ENCODE measurements at regions not wholly inside any gene's neighbourhood (a gene's known extent, or its start where the extent isn't known, plus 50 kb on each side); places are given as distances from the start of the nearest gene placed in this dataset.
"Not testable (repeated sequence)": the region's sequence is repeated elsewhere in the genome, so short reads cannot be mapped to it uniquely, and the experiment has no call there.

DNA sequence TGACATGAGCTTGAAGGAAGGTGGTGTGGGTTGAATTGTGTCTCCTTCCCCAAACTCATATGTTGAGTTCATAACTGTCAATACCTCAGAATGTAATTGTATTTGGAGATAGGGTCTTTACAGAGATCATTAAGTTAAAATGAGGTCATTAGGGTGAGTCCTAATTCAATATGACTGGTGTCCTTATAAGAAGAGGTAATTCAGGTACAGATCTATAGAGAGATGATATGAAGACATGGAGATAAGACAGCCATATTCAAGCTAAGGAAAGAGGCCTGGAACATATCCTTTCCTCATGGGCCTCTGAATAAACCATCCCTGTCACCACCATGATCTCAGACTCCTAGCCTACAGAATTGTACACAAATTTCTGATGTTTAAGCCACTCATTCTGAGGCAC is 514.7 kb upstream of the MGAT4C start:
- DNase-seq (ENCODE audit: low spot score): no peak

DNA sequence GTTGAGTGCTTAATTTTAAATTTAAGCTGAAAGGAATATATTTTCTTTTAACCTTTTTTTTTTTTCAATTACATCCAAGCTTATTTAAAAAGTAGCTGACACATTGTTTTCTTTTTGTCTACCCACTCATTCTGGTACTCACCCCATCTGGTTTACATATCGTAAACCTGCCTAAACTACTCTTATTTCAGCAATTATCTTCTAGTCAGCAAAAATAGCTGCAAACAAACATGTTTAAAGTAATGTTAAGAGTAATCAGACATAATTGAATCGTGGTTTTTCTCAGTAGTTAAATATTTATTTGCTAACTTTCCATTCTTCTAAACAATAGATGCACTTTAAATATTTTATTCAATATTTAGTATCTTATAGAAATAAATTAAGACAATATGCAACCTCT is 492.7 kb upstream of the MGAT4C start:
- DNase-seq (ENCODE audit: low spot score): no peak

DNA sequence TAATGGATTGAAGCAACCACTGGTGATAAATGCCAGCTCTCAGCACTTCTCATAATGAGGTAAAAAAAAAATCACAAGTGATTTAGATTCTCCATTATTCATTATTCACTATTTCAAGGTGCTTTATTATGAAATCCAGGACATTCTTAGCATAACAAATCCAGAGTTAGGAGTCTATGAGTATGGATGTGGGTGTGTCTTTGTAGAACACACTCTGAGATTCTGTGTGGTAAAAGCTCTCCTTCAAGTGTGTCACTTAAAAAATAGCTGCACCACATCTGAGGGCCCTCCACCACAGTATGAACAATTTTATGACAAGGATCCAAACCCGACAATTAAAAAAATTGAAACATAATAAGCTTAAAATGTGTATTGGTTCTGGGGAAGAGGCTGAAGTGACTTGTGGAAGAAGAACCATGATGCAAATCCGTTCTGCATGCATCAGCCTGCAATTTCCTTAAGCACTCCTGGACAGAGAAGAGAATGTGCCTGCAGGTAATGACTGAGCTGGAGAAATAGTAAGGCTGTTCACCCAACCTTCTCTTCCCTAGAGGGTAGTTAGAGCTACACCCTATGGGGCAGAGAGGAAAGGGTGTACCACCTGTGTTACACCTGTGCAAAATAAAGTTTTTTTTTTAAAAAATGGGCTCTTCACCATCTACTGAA is 488.5 kb upstream of the MGAT4C start:
- DNase-seq (ENCODE audit: low spot score): no peak

DNA sequence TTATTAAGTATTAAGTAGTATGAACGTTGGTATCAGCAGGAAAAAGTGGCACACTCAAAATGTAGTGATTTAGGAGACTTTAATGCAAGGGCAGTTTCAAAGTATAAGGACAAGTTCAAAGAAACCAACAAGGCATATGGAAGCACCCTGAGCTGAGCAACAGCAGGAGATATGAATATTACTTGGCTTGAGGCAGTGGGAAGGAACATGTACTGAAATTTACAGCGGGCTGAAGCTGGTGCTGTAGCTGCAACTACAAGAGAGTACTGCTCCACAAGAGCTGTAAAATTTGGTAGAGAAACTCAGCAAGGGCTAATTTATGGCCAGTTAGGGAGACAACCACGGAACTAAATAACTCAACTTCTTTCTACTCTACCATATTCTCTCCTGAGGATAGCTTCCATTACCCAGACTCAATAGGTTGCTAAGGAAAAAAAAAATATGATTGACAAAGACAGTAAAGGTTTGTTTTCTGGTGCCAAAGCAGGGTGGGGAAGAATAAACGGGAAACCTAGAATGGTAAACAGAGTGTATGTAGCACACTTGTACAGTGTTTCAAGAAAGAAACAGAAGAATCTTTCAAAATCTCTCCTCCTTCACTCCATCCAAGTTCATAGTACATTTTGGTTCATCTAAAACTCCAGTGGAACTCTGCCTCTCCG is 487.8 kb upstream of the MGAT4C start:
- no peak for DNase-seq (ENCODE audit: low spot score)

DNA sequence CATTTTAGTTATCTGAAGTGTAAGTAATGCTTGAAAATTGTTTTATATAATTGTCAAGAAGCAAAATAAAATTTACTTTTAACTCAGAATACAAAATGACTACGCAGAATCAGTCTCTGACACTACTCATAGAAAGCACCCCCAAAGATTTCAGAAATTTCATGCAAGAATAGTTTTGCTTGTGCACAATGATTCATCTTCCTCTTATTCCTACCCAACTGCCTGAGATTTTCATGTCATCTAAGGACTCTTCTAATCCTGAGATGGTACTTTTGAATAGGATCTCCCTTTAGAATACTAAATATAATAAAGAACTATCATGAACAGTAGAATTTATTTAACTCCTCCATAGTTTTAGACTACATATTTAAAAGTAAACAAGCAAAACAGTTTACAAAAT is 485.3 kb upstream of the MGAT4C start:
- no peak for DNase-seq (ENCODE audit: low spot score)

DNA sequence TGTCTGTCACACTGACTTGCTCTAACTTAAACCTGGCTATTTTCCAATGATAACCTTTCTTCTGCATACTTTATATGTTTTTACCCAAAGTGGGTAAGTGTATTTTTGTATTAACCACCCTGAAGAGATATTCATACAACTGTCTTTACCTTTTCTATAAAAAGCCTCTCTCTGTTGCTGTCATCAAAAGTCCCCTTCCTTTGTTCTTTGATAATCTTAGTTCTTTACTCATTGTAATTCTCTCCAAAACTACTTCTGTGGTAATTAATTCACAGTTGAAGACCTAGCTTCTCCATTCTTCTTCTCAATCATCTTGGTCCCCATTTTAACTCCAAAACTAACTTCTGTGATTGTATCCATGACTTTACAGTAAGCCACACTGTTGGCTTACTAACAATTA is 479.7 kb upstream of the MGAT4C start:
- no peak for DNase-seq (ENCODE audit: low spot score)

DNA sequence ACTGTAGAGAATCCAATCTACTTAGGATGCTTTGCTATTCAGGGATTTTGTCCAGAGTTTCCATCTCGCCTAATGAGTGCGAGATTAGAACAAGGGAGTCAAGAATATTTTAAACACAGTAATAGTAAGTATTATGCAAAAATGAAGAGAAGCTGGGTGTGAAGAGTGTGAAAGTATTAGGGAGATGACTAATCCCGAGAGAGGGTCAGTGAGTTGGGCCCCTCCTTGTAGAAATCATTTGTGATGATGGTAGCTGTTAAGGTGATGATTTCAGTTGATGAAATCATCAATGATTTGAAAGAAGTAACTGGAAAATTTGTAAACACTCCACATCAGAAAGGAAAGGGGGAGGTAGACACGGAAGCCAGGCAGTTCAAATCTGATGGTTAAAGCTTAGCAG is 478.9 kb upstream of the MGAT4C start:
- no peak for DNase-seq (ENCODE audit: low spot score)

DNA sequence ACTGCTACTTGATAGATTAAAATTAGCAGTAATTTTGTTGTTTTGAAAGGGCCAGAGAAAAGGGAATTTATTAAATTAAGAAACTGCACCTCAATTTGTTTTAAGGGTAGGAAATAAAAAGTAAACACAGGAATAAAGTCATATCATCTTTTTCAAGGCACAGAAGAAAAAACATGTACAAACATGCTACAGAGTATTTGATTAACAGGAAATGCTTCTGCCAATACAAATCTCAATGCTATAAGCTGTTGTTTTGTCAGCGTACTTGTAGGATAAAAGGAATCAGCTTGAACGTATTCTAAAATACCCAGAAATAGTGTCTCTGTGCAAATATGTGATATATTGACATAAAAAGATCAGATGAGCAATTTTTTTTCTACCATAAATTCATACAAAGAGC is 474.0 kb upstream of the MGAT4C start:
- DNase-seq (ENCODE audit: low spot score): no peak

DNA sequence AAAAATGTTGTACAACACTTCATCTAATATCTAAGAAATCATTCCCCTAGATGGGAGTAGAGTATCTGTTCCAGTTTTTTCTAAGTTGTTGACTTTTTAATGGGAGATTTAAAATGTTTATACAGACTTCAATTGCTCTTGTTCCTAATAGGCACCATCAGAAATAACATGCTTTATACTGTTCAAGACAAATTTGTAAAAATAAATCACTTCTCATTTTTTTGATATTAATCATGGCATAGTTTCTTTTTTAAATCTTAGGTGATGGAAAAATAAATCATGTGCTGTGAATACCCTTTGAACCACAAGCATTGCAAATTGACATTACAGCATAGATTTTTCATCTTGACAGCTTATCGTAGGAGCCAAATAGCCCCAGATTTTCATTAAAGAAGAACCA is 473.5 kb upstream of the MGAT4C start:
- DNase-seq (ENCODE audit: low spot score): no peak

DNA sequence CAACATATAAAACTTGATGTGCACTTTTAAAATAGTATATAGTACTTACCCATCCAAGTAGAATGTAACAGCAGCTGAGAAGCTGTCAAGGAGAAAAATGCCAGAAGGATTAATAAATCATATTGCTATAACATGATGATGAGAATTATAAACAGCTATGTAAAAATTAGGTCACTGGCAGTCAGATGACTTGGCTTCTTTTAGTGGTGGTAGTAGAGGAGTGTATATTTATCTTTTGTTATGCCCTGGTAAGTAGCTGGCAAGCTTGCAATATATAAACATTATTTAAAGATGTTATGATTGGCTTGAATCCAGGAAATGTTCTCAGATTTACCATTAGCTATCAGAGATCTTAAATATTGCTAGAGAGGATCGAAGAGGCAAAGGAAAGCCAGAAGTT is 471.0 kb upstream of the MGAT4C start:
- no peak for DNase-seq (ENCODE audit: low spot score)

DNA sequence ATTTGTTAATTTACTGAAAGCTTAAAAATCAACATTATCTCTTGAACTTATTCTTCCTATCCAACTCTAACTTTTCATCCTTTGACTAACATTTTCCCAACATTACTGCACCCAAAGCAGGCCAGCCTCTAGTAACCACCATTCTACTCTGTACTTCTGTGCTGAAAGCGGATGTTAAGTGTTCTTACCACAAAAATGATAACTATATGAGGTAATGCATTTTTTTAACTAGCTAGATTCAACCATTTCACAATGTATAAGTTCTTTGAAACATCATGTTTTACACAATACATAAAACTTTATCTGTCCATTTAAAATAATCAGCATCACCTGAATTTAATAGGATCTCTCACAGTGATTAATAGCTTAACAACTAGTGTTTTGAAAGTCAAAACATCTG is 468.5 kb upstream of the MGAT4C start:
- no peak for DNase-seq (ENCODE audit: low spot score)

DNA sequence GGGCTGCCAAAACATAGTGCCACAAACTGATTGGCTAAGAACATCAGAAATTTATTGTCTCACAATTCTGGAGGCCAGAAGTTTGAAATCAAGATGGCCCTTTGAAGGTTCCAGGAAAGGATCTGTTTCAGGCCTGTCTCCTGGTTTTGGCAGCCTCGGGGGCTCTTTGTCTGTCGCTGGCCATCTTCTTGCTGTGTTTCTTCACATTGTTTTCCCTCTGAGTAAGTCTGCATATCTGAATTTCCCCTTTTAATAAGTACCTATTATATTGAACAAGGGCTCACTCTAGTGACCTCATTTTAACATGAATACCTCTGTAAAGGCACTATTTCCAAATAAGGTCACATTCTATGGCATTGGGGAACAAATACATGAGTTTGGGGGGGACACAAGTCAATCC is 467.1 kb upstream of the MGAT4C start:
- DNase-seq (ENCODE audit: low spot score): no peak

DNA sequence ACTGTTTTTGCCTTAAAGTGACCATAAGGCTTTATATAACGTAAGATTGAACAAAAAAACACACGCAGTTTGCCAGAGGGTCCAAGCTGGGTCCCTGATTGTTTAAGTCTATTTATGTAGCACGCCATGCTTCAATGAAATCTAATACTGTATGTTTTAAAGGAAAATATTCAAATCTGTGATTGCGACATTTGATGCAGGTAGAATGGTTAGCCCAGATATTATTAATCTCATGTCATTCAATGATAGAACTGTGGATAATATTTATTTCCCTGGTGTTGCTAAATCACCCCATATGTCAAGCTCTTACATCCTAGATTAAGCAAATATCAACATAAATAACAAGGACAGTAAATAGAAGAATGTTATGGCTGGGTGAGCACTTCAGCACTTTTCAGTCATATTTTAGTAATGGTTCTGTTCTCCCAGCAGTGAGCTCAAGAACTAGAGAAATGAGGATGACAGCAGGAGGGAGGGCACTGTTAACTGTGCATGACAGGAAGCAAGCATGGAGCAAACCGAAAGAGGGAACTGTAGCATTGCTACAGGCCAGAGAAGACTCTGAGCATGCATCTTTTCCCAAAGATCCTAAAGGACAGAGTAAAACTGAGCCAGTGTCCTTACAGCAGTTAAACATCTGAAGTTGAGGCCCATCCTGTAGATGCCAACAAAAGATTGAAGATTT is 465.7 kb upstream of the MGAT4C start:
- no peak for DNase-seq (ENCODE audit: low spot score)

DNA sequence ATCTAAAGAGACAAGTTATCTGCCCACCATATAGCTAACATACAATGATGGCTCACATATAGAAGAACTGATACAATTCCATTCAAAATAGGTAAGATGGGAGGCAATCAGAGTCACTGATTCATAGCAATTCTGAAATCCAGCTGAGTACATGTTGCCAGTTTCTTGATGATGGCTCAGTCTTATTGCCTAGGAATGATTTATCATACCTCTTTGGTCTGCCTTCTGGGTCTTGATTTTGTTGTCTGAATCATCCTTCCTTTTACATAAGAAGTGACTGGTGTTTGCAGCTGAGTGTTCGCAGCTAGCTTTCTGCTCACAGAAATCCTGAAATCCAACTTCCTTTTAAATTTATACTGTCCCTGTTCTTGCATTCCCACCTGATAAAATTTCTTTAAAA is 463.2 kb upstream of the MGAT4C start:
- no peak for DNase-seq (ENCODE audit: low spot score)

DNA sequence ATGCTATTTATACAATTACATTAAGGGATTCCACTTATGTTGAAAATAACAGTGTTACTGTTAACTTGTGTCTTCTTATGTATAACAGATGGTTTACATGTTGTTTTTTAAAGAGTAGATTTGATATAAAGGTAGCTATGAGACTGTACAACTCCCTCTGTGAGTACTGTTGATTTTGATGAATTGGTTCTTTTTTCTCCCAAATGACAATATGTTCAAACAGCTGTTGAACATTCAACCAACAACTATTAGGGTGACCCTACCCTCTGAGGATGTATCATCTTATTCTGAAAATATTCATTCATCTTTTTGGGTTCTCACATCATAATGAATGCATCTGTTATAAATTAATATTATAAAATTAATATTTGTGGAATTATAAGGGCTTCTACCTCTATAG is 456.9 kb upstream of the MGAT4C start:
- no peak for DNase-seq (ENCODE audit: low spot score)

DNA sequence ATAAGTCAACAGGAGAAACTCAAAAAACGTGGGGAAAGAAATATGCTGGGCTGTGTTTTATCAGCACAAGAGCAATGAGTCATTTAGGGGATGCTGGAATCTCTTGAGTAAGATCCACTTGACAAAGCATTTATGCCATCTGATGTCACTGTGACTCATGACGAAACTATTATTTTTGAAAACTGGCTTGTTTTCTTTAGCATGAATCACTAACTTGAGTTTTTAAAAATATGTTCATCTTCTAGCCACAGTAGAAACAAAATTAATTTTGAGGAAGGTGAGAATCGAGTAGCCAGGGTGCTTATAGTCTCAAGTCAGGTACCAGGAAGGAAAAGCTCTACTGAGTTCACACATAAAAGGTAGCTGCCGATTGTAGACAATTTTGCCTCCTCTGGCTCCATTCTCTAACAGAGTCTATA is 456.2 kb upstream of the MGAT4C start:
- no peak for DNase-seq (ENCODE audit: low spot score)

DNA sequence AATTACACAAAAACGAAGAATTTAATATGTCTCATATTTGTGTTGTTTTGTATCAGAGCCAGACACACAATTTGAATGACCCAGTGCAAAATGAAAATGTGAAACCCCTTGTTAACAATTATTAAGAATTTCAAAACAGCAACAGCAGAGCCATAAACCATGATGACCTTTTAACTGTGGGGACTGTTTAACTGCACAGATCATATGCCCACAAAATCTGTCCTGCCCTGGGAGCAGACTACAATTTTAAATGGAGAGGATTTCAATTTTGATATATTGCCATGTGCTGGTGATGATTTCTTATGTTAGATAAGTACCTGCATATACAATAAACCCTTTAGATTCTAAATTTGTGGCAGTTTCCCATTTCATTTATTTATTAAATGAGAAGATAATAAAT is 455.5 kb upstream of the MGAT4C start:
- no peak for DNase-seq (ENCODE audit: low spot score)

DNA sequence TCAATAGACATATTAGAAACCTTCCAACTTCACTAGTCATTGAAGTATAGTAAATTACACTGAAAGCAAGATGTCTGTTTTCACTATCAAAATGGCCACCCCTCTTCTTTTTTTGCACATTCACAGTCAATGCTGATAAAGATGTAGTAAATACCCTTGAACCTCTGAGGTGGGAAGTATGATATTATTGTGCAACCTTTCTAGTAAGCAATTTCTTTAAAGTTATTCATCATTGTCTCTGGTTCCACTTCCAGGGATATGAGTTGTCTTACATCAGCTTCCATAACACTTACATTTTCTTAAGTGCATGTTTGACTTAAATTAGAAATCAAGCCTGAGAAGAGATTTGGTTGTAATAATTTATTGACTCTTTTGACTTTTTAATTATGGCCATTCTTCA is 453.9 kb upstream of the MGAT4C start:
- no peak for DNase-seq (ENCODE audit: low spot score)

DNA sequence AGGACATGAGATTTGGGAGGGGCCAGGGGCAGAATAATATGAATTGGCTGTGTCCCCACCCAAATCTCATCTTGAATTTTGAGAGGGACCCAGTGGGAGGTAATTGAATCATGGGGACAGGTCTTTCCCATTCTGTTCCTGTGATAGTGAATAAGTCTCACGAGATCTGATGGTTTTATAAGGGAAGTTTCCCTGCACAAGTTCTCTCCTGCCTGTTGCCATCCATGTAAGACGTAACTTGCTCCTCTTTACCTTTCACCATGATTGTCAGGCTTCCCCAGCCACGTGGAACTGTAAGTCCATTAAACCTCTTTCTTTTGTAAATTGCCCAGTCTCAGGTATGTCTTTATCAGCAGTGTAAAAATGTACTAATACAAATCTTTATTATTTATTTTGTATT is 452.8 kb upstream of the MGAT4C start:
- not testable (repeated sequence) for DNase-seq (ENCODE audit: low spot score)

DNA sequence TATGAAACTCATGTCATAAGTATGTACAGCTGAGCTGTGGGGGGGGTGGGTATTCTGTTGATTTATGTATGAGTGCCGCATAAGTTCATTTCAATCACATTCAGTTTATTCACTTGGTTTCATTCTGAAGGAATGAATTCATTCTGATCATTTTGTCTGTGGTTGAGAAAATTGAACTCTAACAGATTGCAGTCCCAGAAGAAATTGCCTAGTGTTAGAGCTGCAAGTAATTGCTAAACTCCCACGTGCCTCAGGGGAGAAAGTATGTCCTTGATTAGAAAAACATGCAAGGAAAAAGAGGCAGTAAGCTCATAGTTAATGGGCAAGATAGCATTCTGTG is 442.4 kb upstream of the MGAT4C start:
- DNase-seq (ENCODE audit: low spot score): no peak

DNA sequence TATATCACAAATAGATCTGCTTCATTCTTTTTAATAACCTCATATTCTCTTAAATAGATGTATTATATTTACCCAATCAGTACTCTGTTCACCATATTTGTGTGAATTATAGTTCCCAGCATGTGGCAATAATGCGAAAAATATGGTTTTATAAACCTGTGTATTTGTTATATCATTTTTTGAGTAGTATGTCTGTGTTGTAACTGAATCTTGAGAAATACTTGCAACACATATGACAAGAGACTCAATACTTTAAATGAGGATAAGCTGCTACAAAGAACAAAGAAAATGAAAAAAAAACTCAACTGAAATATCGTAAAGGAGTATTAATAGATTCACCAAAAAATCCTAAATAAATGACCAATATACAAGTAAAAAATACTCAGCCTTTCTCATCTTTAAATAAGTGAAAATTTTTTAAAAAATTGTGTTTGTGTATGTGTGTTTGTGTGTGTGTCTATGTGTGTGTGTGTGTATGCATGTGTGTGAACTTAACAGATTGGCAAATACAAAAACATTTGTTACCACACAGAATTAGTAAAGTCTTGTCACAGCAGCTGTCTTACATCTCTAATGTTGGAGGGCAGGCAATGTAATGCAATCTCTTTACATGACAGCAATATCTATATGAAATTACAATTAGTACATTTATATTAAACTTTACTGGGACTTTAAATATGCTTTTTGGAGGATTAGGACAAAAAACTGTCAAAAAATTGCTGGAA is 441.9 kb upstream of the MGAT4C start:
- DNase-seq (ENCODE audit: low spot score): no peak

DNA sequence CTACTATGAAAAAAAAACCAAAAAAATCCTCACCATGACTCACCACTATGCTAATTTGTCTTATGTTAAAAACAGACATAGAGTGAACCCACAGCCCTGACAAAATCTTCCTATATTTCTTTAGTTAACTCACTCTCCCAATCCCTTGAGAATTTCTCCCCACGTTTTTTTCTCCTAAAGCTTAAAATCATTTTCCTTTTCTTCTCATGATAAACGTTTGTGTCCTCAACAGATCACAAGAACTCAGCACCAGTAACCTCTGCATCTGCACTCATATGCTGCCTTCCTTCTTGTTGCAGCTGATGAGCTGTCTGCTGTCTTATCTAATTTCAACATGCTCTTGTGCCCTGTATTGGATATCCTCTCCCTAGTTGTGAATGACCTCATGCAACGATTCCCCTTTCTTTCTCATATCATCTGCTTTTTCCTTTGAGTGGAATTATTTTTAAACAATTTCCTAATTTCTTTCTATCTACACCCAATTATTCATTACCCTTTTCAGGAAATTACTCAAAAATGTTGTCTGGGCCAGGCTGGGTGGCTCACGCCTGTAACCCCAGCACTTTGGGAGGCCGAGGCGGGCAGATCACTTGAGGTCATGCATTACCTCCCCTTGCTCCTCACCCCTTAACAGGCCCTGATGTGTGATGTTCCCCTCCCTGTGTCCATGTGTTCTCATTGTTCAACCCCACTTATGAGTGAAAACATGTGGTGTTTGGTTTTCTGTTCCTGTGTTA is 427.5 kb upstream of the MGAT4C start:
- DNase-seq (ENCODE audit: low spot score): no peak
